ENCODE measurements at regions not wholly inside any gene's neighbourhood (a gene's known extent, or its start where the extent isn't known, plus 50 kb on each side); places are given as distances from the start of the nearest gene placed in this dataset.

DNA sequence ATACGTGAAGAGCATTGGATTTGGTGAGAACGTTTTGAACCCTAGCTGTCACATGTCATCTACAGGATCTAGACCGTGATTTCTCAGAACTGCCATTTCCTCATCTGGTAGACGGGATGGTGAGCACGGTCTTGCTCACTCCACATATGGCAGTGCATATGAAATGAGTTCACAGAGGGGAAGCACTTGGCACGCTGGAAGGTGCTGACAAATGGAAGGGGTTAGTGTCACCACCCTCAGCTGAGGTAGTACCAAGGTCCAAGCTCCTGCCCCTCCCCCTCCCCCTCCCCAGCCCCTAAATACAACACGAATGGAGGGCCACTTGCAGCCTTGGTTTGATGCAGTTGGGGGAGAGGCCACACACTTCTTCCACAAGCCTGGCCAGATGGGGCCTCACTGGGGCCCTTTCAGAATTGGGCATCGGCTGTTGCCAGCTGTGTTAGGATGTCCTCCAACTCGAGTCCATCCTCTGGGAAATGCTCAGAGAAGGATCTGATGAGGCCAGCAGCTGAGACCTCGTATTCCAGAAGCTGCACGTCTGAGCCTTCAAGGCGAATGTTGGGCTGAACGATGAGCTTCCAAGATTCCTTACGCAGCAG is 322.4 kb downstream of the ANXA1 start:
- Histone ChIP-seq H3K4me1 (ENCODE audit: insufficient read depth, low read length, severe bottlenecking) (no peaks in the 10 kb centered on the region), H3F3A (ENCODE audit: insufficient read depth, low read length) (no peaks in the 10 kb centered on the region), H3K79me2 (ENCODE audit: insufficient read depth, low read length) (no peaks in the 10 kb centered on the region), H3K9ac (ENCODE audit: low read length) (no peak overlapping the region), H3K9me3 (ENCODE audit: low read length) (no peaks in the 10 kb centered on the region), H3K27me3 (ENCODE audit: insufficient read depth, low read length) (no peaks in the 10 kb centered on the region), H3K36me3 (ENCODE audit: insufficient read depth, low read length) (no peaks in the 10 kb centered on the region), H2AFZ (ENCODE audit: low read length) (no peak overlapping the region), H3K9me2 (ENCODE audit: low read depth, low read length) (no peaks in the 10 kb centered on the region), H3K4me3 (ENCODE audit: low read depth, low read length, poor library complexity, severe bottlenecking) (no peak overlapping the region), H4K20me1 (ENCODE audit: insufficient read depth, low read length) (no peaks in the 10 kb centered on the region), H3K4me2 (ENCODE audit: low read length) (no peak overlapping the region), H3K27ac (ENCODE audit: low read depth, low read length, poor library complexity, severe bottlenecking) (no peak overlapping the region)
- TF ChIP-seq, protein P1, sequence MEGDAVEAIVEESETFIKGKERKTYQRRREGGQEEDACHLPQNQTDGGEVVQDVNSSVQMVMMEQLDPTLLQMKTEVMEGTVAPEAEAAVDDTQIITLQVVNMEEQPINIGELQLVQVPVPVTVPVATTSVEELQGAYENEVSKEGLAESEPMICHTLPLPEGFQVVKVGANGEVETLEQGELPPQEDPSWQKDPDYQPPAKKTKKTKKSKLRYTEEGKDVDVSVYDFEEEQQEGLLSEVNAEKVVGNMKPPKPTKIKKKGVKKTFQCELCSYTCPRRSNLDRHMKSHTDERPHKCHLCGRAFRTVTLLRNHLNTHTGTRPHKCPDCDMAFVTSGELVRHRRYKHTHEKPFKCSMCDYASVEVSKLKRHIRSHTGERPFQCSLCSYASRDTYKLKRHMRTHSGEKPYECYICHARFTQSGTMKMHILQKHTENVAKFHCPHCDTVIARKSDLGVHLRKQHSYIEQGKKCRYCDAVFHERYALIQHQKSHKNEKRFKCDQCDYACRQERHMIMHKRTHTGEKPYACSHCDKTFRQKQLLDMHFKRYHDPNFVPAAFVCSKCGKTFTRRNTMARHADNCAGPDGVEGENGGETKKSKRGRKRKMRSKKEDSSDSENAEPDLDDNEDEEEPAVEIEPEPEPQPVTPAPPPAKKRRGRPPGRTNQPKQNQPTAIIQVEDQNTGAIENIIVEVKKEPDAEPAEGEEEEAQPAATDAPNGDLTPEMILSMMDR (IDR thresholded peaks at IDR 0.05; ENCODE audit: low read length) = no peak
- TF ChIP-seq EZH2 (IDR thresholded peaks at IDR 0.05; ENCODE audit: borderline replicate concordance, low read length) = no peak

DNA sequence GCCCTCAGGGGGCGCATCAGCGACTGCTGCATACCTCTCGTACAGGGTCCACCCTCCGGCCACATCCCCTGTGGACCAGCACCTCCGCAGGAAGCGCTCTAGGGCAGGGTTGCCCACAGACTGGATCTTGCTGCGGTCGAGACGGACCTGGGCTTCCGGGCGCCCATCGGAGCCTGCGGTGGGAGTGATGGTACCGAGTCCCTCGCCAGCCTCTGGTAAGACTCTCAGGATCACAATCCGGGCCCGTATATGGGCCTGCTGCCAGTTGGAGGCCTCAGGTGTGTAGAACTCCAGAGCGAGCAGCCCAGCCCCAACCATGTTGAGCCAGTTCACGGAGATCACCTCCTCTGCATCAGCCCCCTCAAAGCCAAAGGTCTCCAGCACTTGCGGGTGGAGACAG is 323.0 kb downstream of the ANXA1 start:
- H3K4me3 ChIP-seq (ENCODE audit: low read depth, low read length, poor library complexity, severe bottlenecking) = no peak overlapping the region
- no peak overlapping the region for H2AFZ ChIP-seq (ENCODE audit: low read length)
- H3K9me3 ChIP-seq (ENCODE audit: low read length) = no peaks in the 10 kb centered on the region
- H3F3A ChIP-seq (ENCODE audit: insufficient read depth, low read length) = no peaks in the 10 kb centered on the region
- H3K4me1 ChIP-seq (ENCODE audit: insufficient read depth, low read length, severe bottlenecking) = no peaks in the 10 kb centered on the region
- H4K20me1 ChIP-seq (ENCODE audit: insufficient read depth, low read length) = no peaks in the 10 kb centered on the region
- H3K36me3 ChIP-seq (ENCODE audit: insufficient read depth, low read length) = no peaks in the 10 kb centered on the region
- TF ChIP-seq EZH2 (IDR thresholded peaks at IDR 0.05; ENCODE audit: borderline replicate concordance, low read length) = no peak
- TF ChIP-seq, protein P1 (IDR thresholded peaks at IDR 0.05; ENCODE audit: low read length) = no peak
- no peak overlapping the region for H3K27ac ChIP-seq (ENCODE audit: low read depth, low read length, poor library complexity, severe bottlenecking)
- no peaks in the 10 kb centered on the region for H3K79me2 ChIP-seq (ENCODE audit: insufficient read depth, low read length)
- no peak overlapping the region for H3K9ac ChIP-seq (ENCODE audit: low read length)
- H3K27me3 ChIP-seq (ENCODE audit: insufficient read depth, low read length) = no peaks in the 10 kb centered on the region
- H3K4me2 ChIP-seq (ENCODE audit: low read length) = no peak overlapping the region
- H3K9me2 ChIP-seq (ENCODE audit: low read depth, low read length) = no peaks in the 10 kb centered on the region

DNA sequence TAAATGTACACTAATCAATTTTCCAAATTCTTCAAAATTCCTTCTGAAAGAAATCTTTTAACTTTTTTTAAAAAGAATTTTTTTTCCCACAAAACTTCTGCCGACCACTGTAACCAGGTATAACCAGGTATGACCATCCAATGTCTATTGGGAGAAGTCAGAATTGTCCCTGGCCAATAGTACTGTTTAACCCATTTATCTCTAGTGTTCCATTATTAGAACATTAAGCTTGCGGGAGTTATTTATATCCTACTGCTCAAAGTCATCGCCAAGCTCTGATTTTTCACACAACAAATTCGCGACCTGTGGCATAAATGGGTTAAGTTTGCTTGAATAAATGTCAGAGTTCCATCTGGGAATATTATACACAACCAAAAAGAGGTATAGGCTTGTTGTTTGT is 343.2 kb downstream of the ANXA1 start:
- Histone ChIP-seq H3K36me3 (ENCODE audit: insufficient read depth, low read length) (no peaks in the 10 kb centered on the region), H3K4me1 (ENCODE audit: insufficient read depth, low read length, severe bottlenecking) (no peaks in the 10 kb centered on the region), H3K79me2 (ENCODE audit: insufficient read depth, low read length) (no peaks in the 10 kb centered on the region), H3K4me2 (ENCODE audit: low read length) (no peak overlapping the region), H2AFZ (ENCODE audit: low read length) (no peak overlapping the region), H3K9ac (ENCODE audit: low read length) (no peak overlapping the region), H3F3A (ENCODE audit: insufficient read depth, low read length) (no peaks in the 10 kb centered on the region), H3K9me2 (ENCODE audit: low read depth, low read length) (no peaks in the 10 kb centered on the region), H4K20me1 (ENCODE audit: insufficient read depth, low read length) (no peaks in the 10 kb centered on the region), H3K4me3 (ENCODE audit: low read depth, low read length, poor library complexity, severe bottlenecking) (no peak overlapping the region), H3K27ac (ENCODE audit: low read depth, low read length, poor library complexity, severe bottlenecking) (no peak overlapping the region), H3K27me3 (ENCODE audit: insufficient read depth, low read length) (no peaks in the 10 kb centered on the region), H3K9me3 (ENCODE audit: low read length) (no peaks in the 10 kb centered on the region)
- TF ChIP-seq EZH2 (IDR thresholded peaks at IDR 0.05; ENCODE audit: borderline replicate concordance, low read length) = no peak
- TF ChIP-seq, protein P1 (IDR thresholded peaks at IDR 0.05; ENCODE audit: low read length) = no peak
